ENCODE measurements at regions not wholly inside any gene's neighbourhood (a gene's known extent, or its start where the extent isn't known, plus 50 kb on each side); places are given as distances from the start of the nearest gene placed in this dataset.
A peak's percentile ranks its signal among the peaks of the same experiment; 100 is the strongest.
"Not testable (repeated sequence)": the region's sequence is repeated elsewhere in the genome, so short reads cannot be mapped to it uniquely, and the experiment has no call there.

DNA sequence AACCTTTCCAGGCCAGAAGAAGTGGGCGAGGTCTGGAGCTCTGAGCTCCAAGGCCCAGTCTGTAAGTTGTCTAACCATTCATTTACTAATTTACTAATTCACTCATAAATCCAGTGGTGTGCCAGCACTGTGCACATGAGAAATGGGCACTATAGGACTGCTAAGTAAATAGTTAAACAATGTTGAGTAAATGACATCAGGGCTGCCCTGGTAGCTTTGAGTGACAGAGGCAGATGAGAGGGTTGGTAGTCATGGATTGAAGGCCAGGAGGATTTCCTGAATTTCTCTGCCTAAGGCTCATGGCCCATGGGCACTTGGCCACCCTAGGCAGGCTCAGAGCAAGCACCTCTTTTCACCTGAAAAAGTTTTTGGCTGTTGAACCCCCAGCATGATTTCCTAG, 216.9 kb upstream of the RXFP2 start:
- DNase-seq = no peak

DNA sequence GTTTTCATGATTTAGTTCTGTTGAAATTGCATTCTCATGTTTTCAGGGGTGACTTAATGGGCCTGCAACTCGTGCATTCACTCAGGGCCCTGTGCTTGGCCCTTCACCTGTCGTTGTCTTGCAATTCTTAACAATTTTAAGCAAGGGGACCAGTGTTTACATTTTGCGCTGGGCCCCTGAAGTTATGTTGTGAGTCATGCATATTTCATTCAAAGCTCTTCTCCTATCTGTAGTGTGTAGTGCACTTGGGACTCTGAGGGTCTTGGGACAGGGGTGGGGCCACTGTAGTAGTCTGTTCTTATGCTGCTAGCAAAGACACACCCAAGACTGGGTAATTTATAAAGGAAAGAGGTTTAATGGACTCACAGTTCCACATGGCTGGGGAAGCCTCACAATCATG, 211.2 kb upstream of the RXFP2 start:
- DNase-seq = no peak

DNA sequence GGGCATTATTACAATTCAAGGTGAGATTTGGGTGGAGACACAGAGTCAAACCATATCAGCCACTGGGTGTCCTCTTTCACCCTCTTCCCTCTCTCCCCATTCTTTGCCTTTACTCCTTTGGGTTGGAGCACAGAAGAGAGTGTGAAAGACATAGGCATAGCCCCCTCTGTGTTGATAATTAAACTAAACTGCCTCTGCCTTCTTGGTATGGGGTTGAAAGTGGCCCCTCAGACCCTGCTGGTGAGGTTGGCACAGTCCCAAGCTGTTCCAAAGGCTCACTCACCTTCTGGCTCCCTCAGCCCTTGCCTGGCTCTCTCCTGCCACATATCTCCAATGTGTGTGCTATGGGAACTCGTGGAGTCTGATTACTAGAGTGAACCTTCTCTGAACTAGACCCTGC, 210.6 kb upstream of the RXFP2 start:
- DNase-seq = no peak

DNA sequence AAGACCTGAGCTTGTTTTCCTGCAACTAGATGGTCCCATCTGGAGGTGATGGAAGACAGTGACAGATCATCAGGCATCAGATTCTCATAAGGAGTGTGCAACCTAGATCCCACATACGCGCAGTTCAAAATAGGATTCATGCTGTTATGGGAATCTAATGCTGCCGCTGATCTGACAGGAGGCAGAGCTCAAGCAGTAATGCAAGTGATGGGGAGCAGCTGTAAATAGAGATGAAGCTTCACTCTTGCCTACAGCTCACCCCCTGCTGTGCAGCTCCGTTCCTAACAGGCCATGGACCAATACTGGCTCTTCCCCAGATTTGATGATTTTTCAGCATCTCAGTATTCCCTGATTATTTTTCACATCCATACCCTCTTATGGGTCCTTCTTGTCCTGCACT, 208.4 kb upstream of the RXFP2 start:
- no peak for DNase-seq

DNA sequence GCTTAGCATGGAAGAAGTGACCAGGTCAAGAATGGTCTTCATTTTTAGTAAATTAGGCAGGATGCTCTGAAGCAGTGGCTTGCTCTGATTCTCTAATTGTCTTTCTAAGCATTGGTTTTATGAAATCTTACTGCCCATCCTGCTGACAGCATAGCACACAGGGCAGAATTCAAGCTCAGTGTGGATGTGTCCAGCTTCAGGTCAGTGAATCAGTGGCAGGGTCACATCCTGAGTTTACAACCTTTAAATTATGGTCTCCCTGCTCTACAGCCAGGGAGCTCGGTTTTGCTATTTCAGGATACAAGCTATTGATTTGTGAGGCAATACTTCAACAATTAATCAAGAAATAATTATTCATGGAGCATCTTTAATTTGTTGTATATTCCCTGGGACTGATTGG, 202.3 kb upstream of the RXFP2 start:
- no peak for DNase-seq

DNA sequence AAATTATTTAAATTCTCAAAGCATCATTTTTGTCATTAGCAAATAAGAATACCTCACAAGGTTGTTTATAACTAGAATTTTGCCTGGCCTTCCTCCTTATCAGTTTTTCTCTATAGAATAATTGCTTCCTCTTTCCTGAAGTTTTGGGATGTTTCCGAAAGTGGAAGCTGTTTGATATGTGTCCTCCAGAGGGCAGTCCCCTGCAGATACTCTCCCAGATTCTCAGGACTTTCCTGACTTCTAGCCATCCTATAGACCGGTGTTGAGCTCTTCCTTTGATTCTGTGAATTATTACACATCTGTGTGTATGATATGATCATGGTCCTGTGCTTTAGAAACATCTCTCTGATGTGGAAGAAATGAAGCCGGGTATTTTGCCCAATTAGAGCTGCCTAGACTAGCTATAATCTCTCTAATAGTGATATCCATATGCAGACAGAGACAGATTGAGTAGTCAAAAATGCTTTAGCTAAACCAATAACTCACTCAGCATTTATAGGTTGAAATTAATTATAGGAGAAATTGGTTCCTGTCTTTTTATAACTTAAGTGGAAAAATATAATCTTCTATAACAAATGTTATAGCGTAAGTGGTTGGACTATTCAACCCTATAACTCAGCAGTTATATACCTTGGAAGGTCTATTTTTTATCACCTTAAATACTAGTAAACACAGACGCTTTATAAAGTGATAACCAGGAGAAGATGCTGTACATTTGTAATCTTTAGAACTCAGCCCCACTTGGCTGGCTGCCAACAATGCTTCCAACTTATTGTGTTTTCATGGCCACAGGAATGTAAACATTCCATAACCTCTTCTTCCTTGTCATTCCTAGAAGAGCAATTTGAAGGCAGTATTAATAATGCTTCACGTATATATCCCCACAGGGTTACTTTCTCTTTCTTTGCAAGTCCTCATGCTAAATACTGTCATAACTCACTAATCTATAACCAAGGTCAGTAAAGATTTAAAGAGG, 201.0 kb upstream of the RXFP2 start:
- DNase-seq = peak; percentile 59

DNA sequence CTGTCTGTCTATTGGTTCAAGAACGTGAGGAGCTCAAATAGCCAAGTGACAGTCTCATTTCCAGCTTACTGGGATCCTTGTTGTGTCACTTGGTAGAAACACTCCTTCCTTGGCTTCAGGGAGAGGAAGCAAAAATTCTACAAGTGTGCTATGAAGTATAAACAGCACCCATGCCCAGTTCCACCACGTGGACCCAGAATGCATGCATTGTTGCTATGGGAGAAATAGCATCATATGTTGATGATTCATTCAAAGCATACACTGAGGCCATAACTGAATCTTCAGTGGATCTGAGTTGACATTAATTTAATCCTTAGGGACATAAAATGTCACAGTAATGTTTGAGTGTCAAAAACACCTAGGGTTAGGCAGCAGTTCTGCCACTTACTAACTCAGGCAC, 199.0 kb upstream of the RXFP2 start:
- no peak for DNase-seq

DNA sequence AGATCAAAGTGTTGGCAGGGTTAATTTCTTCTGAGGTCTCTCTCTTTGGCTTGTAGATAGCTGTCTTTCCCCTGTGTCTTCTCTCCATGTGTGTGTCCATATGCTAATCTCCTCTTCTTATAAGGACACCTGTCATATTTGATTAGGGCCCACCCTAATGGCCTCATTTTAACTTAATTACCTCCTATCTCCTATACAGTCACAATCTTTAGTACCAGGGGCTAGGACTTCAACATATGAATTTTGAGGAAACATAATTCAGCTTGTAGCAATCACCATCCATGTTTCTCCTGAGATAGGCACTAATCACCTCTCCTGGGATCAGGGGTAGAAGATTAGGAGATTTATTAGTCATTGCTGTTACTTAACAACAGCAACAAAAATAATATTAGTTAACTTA, 196.1 kb upstream of the RXFP2 start:
- DNase-seq = no peak

DNA sequence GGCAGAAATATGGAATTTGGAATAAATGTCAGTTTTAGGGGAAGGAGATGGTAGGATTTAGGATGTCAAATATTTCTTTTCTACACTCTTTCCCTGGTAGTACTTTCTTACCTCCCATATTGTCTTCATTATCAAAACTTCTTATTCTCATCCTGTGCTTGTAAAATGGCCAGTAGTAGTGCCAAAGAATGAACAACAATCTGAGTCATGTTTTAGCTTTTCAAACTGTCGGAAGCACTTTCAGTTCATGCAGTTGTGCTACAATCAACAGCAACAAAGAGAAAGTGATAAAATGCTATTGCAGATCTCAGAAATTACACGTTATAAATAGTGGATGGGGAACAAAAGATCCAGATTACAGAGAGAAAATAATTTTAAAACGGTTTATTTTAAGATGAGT, 193.7 kb upstream of the RXFP2 start:
- no peak for DNase-seq

DNA sequence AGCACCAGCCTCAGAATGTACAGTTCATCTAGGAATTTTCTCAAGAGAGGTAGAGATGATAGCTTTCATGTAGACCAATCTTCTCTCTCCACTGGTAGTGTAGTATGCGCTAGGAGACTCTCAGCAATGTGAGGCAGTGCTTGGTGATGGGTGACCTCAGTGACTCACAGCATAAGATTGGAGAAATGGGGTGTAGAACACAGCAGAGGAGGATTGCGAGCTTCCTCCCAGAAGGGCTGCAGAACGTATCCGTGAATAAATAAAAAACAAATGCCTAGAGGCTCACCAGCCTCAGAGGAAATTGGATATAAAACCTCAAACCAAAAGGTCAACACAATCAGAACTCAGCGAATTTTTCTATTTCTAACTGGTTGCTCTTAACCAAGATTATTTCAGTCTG, 182.9 kb upstream of the RXFP2 start:
- DNase-seq = no peak

DNA sequence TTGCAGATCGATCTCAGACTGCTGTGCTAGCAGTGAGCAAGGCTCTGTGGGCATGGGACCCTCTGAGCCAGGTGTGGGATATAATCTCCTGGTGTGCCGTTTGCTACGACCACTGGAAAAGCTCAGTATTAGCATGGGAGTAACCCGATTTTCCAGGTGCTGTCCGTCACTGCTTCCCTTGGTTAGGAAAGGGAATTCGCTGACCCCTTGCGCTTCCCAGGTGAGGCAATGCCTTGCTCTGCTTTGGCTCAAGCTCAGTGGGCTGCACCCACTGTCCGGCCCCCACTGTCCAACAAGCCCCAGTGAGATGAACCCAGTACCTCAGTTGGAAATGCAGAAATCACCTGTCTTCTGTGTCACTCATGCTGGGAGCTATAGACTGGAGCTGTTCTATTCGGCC, 155.1 kb upstream of the RXFP2 start:
- not testable (repeated sequence) for DNase-seq

DNA sequence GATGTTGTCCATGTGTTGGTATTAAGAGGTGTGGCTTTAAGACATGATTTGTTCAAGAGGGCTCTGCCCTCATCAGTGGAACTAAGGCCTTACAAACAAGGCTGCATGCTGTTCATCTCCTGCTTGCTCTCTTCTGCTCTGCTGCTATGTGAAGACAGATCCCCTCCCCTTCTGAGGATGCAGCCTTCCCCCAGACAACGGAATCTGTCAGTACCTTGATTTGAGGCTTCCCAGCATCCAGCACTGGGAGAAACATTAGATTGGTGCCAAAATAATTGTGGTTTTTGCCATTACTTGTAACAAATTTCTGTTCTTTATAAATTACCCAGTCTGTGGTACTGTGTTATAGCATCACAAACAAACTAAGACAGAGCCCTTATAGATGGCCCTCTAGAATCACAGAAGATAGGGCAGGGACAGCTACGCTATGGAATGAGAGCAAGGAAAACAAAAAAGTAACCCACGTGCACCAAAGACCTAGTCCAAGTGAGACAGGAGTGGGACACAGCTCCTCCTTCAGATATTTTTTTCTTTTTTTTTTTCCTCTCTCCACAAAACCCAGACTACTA, 151.5 kb upstream of the RXFP2 start:
- no peak for DNase-seq

DNA sequence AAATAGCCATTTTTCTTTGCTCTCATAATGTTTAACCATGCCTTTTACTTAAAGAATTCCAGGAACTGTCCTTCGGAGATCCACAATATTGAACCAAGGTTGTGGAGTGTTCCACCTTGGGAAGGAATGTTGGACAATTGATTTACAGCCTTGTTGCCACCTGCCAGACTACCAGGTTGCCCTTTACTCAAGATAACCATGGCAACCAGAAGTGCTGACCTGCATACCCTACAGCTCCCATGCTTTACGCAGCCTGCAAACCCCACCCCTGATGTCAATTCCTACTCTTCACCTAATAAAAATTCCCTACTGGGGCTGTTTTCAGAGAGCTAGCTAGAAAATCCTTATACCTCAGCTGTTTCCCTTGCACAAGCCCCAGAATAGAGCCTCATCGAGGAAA, 151.0 kb upstream of the RXFP2 start:
- no peak for DNase-seq

DNA sequence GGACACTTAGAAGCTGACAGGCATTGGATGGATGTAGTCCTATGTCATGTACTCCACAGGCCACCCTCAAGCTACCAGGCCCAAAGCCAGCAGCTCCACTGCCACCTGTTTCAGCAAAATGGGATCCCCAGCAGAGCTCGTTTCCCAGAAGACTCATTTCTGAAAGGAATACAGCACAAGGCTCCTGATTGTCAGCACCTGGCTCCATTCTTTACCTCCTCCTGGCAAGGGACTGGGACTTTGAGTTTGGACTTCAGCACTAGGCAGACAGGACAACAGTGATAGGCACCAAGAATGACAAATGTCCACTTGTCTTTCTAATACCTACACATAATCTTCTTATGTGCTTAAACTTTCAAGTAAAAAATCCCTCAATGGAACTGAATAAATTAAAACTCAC, 150.4 kb upstream of the RXFP2 start:
- no peak for DNase-seq

DNA sequence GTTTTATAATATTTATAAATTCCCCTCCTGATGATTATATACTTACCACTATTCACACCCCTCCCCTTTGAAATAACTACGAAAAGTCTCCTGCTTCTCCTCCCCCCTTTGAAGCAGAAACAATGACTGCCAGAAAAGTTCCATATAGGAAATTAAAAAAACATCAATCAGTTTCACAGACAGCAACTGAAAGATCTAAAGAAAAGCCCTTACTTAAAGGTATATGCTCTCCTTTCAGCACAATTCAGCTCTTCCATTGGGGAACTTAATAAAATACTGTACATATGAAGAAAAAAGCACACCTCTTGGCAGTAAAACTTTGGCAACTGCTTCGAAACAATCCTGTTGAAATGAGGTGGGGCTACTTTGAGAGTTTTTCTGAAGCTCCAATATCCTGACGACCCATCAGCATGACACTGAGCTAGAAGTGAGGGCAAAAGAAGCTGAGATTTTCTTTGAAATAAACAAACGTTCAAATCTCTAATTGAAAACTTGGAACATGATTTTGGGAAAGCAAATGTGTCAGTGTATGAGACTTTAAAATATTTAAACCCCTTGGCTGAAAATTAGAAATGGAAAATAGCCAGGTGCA, 147.6 kb upstream of the RXFP2 start:
- DNase-seq = no peak

DNA sequence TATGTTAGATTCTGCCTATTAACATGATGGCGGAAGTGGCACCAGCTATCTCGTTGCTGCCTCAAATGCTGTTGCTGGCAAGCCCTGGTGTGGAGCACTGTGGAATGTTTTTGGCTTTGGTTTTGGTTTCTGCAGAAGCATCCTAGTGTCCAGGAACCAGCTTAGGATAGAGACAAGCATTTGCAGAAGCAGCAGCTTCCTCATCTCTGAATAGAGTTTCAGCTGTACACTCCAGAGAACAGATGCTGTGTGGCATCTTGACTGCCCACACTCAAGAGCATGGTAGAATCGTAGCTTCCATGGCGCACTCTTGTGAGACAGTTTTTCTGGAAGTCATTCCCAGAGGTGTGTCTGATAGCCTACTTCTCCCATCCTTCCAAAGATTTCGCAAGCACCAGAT, 145.3 kb upstream of the RXFP2 start:
- DNase-seq = no peak

DNA sequence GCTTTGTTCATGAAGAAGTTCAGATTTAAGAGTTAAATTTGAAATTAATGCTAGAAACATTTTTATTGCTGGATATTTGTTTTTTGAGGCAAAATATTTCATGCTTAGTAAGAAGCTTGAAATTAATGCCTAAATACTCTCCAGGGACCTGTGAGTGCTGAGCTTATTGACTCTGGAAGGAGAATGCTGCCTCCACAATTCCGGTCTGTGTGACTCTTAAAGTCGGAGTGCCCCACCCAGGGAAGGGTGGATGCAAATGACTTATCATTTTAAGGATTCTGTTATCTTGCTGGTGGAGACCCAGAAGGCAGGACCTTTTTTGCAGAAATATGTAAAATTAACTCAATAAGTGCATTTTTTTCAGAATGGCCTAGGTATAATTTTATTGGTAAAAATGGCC, 143.8 kb upstream of the RXFP2 start:
- no peak for DNase-seq

DNA sequence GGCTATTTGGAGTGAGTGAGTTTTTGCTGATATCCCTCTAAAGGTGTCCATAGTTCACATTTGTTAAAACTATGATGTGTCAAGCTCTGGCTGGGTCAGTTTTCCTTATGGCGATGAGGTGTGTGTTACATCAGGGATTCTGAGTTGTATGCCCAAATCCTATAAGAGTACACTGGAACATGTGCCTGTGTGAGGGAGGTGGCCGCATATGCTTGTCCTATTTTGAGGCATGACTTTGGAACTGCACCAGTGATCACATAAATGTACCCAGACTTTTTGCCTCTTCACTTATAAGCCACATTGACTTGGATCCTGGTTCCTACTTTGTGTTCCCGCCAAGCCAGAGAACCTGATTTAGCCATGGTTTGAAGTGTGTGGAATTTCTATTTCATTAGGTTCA, 140.3 kb upstream of the RXFP2 start:
- DNase-seq = no peak

DNA sequence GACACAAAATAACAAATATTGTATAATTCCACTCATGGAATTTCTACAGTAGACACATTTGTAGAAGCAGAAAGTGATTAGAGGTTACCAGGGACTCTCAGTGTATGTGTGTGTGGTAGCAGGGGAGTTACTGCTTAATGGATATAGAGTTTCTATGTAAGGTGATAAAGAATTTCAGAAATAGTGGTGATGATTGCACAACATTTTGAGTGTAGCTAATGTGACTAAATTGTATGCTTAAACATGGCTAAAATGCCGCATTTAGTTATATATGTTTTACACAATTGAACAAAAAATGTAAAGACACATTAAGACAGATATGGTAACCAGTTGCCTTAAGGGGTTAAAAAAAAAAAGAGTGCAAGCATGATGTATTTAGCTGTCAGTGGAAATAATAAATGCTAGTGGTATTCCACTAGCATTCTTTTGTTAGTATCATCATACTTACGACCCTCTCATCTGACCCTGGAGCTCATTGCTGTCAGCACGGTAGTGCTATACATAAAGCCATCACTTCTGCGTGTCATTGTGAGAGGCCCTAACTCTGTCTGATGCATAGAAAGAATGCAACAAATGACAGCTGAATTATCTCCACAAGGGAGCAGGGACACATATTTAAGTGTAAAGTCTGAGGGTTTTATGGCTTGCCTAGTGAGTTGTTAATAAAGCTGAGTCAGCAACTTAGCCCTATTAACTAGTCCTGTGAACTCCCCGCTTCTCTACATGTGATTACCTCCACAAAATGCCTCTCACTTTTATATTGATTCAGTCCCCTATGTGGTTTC, 134.1 kb upstream of the RXFP2 start:
- DNase-seq = no peak

DNA sequence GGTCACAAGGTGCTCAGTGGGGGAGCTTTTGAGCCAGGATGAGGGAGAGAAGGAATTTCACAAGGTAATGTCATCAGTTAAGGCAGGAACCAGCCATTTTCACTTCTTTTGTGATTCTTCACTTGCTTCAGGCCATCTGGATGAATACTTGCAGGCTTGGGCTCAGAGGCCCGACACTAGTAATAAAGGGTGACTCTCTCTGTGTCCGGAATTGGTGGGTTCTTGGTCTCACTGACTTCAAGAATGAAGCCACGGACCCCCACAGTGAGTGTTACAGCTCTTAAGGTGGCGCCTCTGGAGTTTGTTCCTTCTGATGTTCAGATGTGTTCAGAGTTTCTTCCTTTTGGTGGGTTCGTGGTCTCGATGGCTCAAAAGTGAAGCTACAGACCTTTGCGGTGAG, 131.8 kb upstream of the RXFP2 start:
- DNase-seq = not testable (repeated sequence)

DNA sequence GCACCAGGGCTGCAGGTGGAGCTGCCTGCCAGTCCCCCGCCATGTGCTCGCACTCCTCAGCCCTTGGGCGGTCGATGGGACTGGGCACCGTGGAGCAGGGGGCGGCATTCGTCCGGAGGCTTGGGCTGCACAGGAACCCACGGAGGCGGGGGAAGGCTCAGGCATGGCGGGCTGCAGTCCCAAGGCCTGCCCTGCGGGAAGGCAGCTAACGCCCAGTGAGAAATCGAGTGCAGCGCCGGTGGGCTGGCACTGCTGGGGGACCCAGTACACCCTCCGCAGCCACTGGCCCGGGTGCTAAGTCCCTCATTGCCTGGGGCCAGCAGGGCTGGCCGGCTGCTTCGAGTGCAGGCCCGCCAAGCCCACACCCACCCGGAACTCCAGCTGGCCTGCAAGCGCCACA, 130.5 kb upstream of the RXFP2 start:
- DNase-seq = not testable (repeated sequence)

DNA sequence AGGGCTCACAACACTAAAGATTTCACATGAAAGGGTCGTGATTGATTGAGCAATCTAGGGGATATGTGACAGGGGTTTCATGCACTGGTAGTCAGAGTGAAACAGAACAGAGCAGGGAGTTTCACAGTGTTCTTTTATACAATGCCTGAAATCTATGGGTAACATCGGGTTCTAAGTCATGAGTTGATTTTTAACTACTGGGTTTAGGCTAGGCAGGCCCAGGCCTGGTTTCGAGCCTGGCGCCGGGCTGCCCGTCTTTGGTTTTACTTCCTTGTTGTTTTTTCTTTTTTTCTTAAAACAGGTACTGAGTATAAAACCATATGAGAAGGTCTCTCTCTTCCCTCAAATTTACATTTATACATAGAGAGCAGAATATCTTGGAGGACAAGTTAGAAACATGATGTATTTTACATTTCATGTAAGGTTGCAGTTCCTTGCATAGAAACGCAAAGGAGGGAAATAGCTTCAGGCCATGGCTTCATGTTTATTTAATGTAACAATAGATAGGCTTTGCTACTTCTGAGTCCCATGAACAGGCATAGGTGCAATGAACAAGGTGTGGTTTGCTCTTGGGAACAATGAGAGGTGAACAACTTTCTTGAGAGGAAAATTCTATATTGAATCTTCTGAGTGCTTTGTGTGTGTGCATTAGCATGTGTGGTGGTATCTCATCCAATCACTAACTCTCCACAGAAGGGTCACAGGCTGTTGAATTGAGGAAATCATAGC, 128.9 kb upstream of the RXFP2 start:
- DNase-seq = no peak

DNA sequence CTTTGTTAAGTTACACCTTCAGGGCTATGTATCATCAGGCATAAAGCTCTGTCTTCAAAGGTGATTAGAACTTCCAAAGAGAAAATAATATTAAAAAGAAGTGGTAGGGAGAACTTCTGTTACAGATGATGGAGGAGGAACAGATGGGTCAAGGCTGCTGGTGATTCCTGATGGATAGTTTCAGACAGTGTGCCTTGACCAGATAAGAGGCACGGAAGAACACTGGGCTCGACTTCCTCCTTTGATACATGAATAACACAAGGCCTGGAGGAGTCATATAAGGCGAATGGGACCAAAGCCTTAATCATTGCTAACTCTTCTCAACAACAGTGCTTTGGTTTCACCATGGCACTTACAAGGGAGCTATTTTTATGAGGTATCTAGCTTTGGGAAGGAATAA, 128.1 kb upstream of the RXFP2 start:
- DNase-seq = peak; percentile 4
